Fibroblast of lung (primary cell): ENCODE measurements at regions not wholly inside any gene's neighbourhood (a gene's known extent, or its start where the extent isn't known, plus 50 kb on each side); places are given as distances from the start of the nearest gene placed in this dataset.

Experiments used
- DNase-seq, 2 donors: peaks; one replicate each; pipeline versions ENCODE4 v3.0.0 to v3.0.0-alpha.2; 2010; ENCODE audit warnings: low read depth in 2 of 2
- H2AFZ ChIP-seq: 2 replicates; pipeline ENCODE4 v1.5.1; 2012; ENCODE audit warnings: low read length, control low read depth, inconsistent platforms
- H3K27ac ChIP-seq: 2 replicates; pipeline ENCODE4 v1.5.1; 2011; ENCODE audit warnings: low read length, control low read depth; ENCODE audit not compliant: insufficient read depth
- H3K27me3 ChIP-seq: 2 replicates; pipeline ENCODE4 v1.5.1; 2011; ENCODE audit warnings: mild to moderate bottlenecking, low read length; ENCODE audit not compliant: control insufficient read depth, insufficient read depth
- H3K36me3 ChIP-seq: 2 replicates; pipeline ENCODE4 v1.5.1; 2011; ENCODE audit warnings: low read length; ENCODE audit not compliant: control insufficient read depth, insufficient read depth
- H3K4me1 ChIP-seq: 2 replicates; pipeline ENCODE4 v1.5.1; 2011; ENCODE audit warnings: low read length; ENCODE audit not compliant: control insufficient read depth, insufficient read depth; ENCODE audit errors: extremely low read depth
- H3K4me2 ChIP-seq: 2 replicates; pipeline ENCODE4 v1.5.1; 2011; ENCODE audit warnings: low read length, control low read depth; ENCODE audit not compliant: insufficient read depth; ENCODE audit errors: extremely low read depth
- H3K4me3 ChIP-seq, 4 experiments: fragments of 200-600 bp in 1 of 4; sonication (generic) in 1 of 4; replicated peaks in 1 of 4; 2 replicates each; pipeline ENCODE4 v1.5.1; 2011 to 2016; ENCODE audit warnings: low read length in 4 of 4, low read depth in 3 of 4, mild to moderate bottlenecking in 3 of 4, control low read depth in 2 of 4, inconsistent platforms in 1 of 4, mixed read lengths in 1 of 4; ENCODE audit not compliant: insufficient read depth in 1 of 4; ENCODE audit errors: control extremely low read depth in 1 of 4
- H3K79me2 ChIP-seq: 2 replicates; pipeline ENCODE4 v1.5.1; 2012; ENCODE audit warnings: mild to moderate bottlenecking, low read length, inconsistent platforms; ENCODE audit not compliant: control insufficient read depth, insufficient read depth
- H3K9ac ChIP-seq: 2 replicates; pipeline ENCODE4 v1.5.1; 2011; ENCODE audit warnings: mild to moderate bottlenecking, low read length, control low read depth; ENCODE audit not compliant: insufficient read depth
- H3K9me3 ChIP-seq: 2 replicates; pipeline ENCODE4 v1.5.1; 2012; ENCODE audit warnings: low read depth, low read length; ENCODE audit not compliant: control insufficient read depth, insufficient read depth
- H4K20me1 ChIP-seq: 2 replicates; pipeline ENCODE4 v1.5.1; 2011; ENCODE audit warnings: low read length; ENCODE audit not compliant: control insufficient read depth, insufficient read depth; ENCODE audit errors: extremely low read depth
- CTCF ChIP-seq, 2 donors: IDR thresholded peaks in 1 of 2; conservative IDR thresholded peaks in 1 of 2; 1 replicate in 1 of 2; 2 replicates in 1 of 2; pipeline ENCODE4 v1.5.1; 2011 to 2012; ENCODE audit warnings: low read length in 2 of 2, control low read depth in 1 of 2, inconsistent platforms in 1 of 2, low read depth in 1 of 2, mild to moderate bottlenecking in 1 of 2
- EZH2 ChIP-seq: IDR thresholded peaks from 2 replicates; pipeline ENCODE4 v1.5.1; 2012; ENCODE audit warnings: low read length, control low read depth, mild to moderate bottlenecking; ENCODE audit errors: missing control alignments

GRCh38 chr5:52657247-52657645, 130.5 kb upstream of the ITGA1 start:
- no peaks in the 10 kb centered on the region for H3K36me3 ChIP-seq
- H3K79me2 ChIP-seq: no peaks in the 10 kb centered on the region
- no peaks in the 10 kb centered on the region for H4K20me1 ChIP-seq
- no peaks in the 10 kb centered on the region for H3K9me3 ChIP-seq
- H3K4me2 ChIP-seq: no peak overlapping the region
- no peak overlapping the region for H3K9ac ChIP-seq
- no peak overlapping the region for H3K27ac ChIP-seq
- no peak overlapping the region for H3K4me3 ChIP-seq
- TF ChIP-seq EZH2 (no peak), CTCF (conservative IDR thresholded peaks at IDR 0.05 in 1 of 2, IDR thresholded peaks at IDR 0.05 in 1 of 2; ENCODE audit: low read depth in 1 of 2, low read length in 2 of 2) (peak; percentile 15 to 32)
- H3K4me1 ChIP-seq: no peaks in the 10 kb centered on the region
- peak; percentile 34 to 73 for DNase-seq
- no peak overlapping the region for H2AFZ ChIP-seq
- H3K27me3 ChIP-seq: no peaks in the 10 kb centered on the region

GRCh38 chr5:52658246-52658645, 129.5 kb upstream of the ITGA1 start:
- no peaks in the 10 kb centered on the region for H3K27me3 ChIP-seq
- no peaks in the 10 kb centered on the region for H3K9me3 ChIP-seq
- no peak overlapping the region for H2AFZ ChIP-seq
- no peak overlapping the region for H3K27ac ChIP-seq
- no peaks in the 10 kb centered on the region for H4K20me1 ChIP-seq
- TF ChIP-seq CTCF (conservative IDR thresholded peaks at IDR 0.05 in 1 of 2, IDR thresholded peaks at IDR 0.05 in 1 of 2; ENCODE audit: low read depth in 1 of 2, low read length in 2 of 2) (no peak), EZH2 (no peak)
- DNase-seq: no peak
- no peak overlapping the region for H3K4me3 ChIP-seq
- H3K79me2 ChIP-seq: no peaks in the 10 kb centered on the region
- H3K9ac ChIP-seq: no peak overlapping the region
- H3K4me1 ChIP-seq: no peaks in the 10 kb centered on the region
- no peaks in the 10 kb centered on the region for H3K36me3 ChIP-seq
- H3K4me2 ChIP-seq: no peak overlapping the region

GRCh38 chr5:52660621-52661020, 127.1 kb upstream of the ITGA1 start:
- Histone ChIP-seq H2AFZ (no peak overlapping the region), H3K9me3 (no peaks in the 10 kb centered on the region)

More at GRCh38 chr5:52660621-52661020, 127.1 kb upstream of the ITGA1 start:
- H3K27me3 ChIP-seq: no peaks in the 10 kb centered on the region
- H3K4me3 ChIP-seq: no peak overlapping the region
- no peak overlapping the region for H3K9ac ChIP-seq
- H3K4me2 ChIP-seq: no peak overlapping the region
- no peaks in the 10 kb centered on the region for H3K79me2 ChIP-seq
- no peak for DNase-seq
- H3K36me3 ChIP-seq: no peaks in the 10 kb centered on the region
- TF ChIP-seq CTCF (conservative IDR thresholded peaks at IDR 0.05 in 1 of 2, IDR thresholded peaks at IDR 0.05 in 1 of 2; ENCODE audit: low read depth in 1 of 2, low read length in 2 of 2) (no peak), EZH2 (no peak)
- H3K4me1 ChIP-seq: no peaks in the 10 kb centered on the region
- H4K20me1 ChIP-seq: no peaks in the 10 kb centered on the region
- H3K27ac ChIP-seq: no peak overlapping the region
